Neural progenitor cell (in vitro differentiated cells): ENCODE measurements at regions not wholly inside any gene's neighbourhood (a gene's known extent, or its start where the extent isn't known, plus 50 kb on each side); places are given as distances from the start of the nearest gene placed in this dataset.

ENCODE experiments used
- DNase-seq: peaks from one replicate; pipeline ENCODE4 v3.0.0-alpha.2; 2016; ENCODE audit warnings: low spot score
- H2AFZ ChIP-seq: fragments of 200-600 bp; sonication (generic); replicated peaks from 2 replicates; pipeline ENCODE4 v1.6.1; 2016; ENCODE audit warnings: antibody characterized with exemption
- H3F3A ChIP-seq: fragments of 200-600 bp; sonication (generic); 2 replicates; pipeline ENCODE4 v1.6.1; 2016; ENCODE audit warnings: antibody characterized with exemption, low read depth
- H3K27ac ChIP-seq: fragments of 200-600 bp; sonication (generic); 2 replicates; pipeline ENCODE4 v1.5.1; 2016; ENCODE audit warnings: mild to moderate bottlenecking
- H3K27me3 ChIP-seq: fragments of 200-600 bp; sonication (generic); 2 replicates; pipeline ENCODE4 v1.6.1; 2016; ENCODE audit warnings: mild to moderate bottlenecking, moderate library complexity
- H3K36me3 ChIP-seq: fragments of 200-600 bp; sonication (generic); 2 replicates; pipeline ENCODE4 v1.5.1; 2016
- H3K4me1 ChIP-seq: fragments of 200-600 bp; sonication (generic); 2 replicates; pipeline ENCODE4 v1.6.1; 2016; ENCODE audit warnings: mixed run types
- H3K4me2 ChIP-seq: fragments of 200-600 bp; sonication (generic); 2 replicates; pipeline ENCODE4 v1.6.1; 2016
- H3K4me3 ChIP-seq: fragments of 200-600 bp; sonication (generic); 2 replicates; pipeline ENCODE4 v1.5.1; 2016
- H3K79me2 ChIP-seq: fragments of 200-600 bp; sonication (generic); 2 replicates; pipeline ENCODE4 v1.6.1; 2016; ENCODE audit warnings: low read depth
- H3K9ac ChIP-seq: fragments of 200-600 bp; sonication (generic); 2 replicates; pipeline ENCODE4 v1.6.1; 2016
- H3K9me3 ChIP-seq: fragments of 200-600 bp; sonication (generic); 2 replicates; pipeline ENCODE4 v1.5.1; 2016; ENCODE audit warnings: low read depth
- H4K20me1 ChIP-seq: fragments of 200-600 bp; sonication (generic); 2 replicates; pipeline ENCODE4 v1.6.1; 2016; ENCODE audit warnings: low read depth
- H3K27ac Mint-ChIP-seq: 3 replicates; pipeline ENCODE4 v1.8.0; 2021; ENCODE audit warnings: mixed read lengths
- H3K27me3 Mint-ChIP-seq: 2 replicates; pipeline ENCODE4 v1.8.0; 2022; ENCODE audit warnings: low read depth, mild to moderate bottlenecking, inconsistent platforms, moderate library complexity, mixed read lengths; ENCODE audit not compliant: insufficient read depth
- H3K36me3 Mint-ChIP-seq: 3 replicates; pipeline ENCODE4 v1.8.0; 2021; ENCODE audit warnings: mixed read lengths
- H3K4me1 Mint-ChIP-seq: 3 replicates; pipeline ENCODE4 v1.8.0; 2021; ENCODE audit warnings: mixed read lengths
- H3K4me3 Mint-ChIP-seq: 3 replicates; pipeline ENCODE4 v1.8.0; 2021; ENCODE audit warnings: mild to moderate bottlenecking, moderate library complexity, mixed read lengths
- H3K9me3 Mint-ChIP-seq: 3 replicates; pipeline ENCODE4 v1.8.0; 2020; ENCODE audit warnings: mixed read lengths
- EZH2 ChIP-seq: fragments of 200-600 bp; sonication (generic); IDR thresholded peaks from 2 replicates; pipeline ENCODE4 v1.6.1; 2017; ENCODE audit warnings: antibody characterized with exemption, mild to moderate bottlenecking, moderate library complexity
- EZH2phosphoT487 ChIP-seq: fragments of 200-600 bp; sonication (generic); IDR thresholded peaks from 2 replicates; pipeline ENCODE4 v1.6.1; 2017; ENCODE audit warnings: antibody characterized with exemption
- TF ChIP-seq, protein P1 (sequence below): fragments of 200-600 bp; sonication (generic); IDR thresholded peaks from 2 replicates; pipeline ENCODE4 v1.5.1; 2017; ENCODE audit warnings: antibody characterized with exemption, mild to moderate bottlenecking

DNA sequence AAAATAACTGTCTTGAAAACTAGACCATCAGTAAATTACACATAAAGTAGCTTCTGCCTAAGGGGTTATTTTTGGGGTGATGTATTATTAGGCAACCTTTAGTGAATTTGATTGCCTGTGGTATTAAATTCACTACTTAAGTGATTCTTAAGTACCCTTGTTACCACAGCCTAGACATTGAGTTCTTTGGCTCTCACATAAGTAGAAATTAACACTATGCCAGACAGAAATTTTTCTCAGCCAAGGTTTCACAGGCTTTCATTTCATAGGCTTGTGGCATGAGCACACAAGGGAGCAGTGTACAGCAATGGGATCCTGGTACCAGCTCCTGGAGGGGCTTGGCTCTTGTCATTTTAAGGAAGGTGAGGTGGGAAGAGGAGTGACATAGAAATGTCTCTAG, 218.5 kb downstream of the AASDHPPT start:
- TF ChIP-seq EZH2phosphoT487 (no peak), EZH2 (no peak)
- TF ChIP-seq, protein P1, sequence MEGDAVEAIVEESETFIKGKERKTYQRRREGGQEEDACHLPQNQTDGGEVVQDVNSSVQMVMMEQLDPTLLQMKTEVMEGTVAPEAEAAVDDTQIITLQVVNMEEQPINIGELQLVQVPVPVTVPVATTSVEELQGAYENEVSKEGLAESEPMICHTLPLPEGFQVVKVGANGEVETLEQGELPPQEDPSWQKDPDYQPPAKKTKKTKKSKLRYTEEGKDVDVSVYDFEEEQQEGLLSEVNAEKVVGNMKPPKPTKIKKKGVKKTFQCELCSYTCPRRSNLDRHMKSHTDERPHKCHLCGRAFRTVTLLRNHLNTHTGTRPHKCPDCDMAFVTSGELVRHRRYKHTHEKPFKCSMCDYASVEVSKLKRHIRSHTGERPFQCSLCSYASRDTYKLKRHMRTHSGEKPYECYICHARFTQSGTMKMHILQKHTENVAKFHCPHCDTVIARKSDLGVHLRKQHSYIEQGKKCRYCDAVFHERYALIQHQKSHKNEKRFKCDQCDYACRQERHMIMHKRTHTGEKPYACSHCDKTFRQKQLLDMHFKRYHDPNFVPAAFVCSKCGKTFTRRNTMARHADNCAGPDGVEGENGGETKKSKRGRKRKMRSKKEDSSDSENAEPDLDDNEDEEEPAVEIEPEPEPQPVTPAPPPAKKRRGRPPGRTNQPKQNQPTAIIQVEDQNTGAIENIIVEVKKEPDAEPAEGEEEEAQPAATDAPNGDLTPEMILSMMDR: no peak
- Mint-ChIP-seq H3K27ac (no peak overlapping the region), H3K27me3 (no peaks in the 10 kb centered on the region), H3K4me3 (no peak overlapping the region), H3K4me1 (peaks cover 3% of the 10 kb centered on the region), H3K36me3 (no peaks in the 10 kb centered on the region), H3K9me3 (peaks cover 3% of the 10 kb centered on the region)
- H3F3A ChIP-seq: no peaks in the 10 kb centered on the region
- no peaks in the 10 kb centered on the region for H3K4me1 ChIP-seq
- no peak overlapping the region for H3K4me2 ChIP-seq
- H2AFZ ChIP-seq: no peak overlapping the region
- H3K9me3 ChIP-seq: no peaks in the 10 kb centered on the region
- DNase-seq: no peak
- no peaks in the 10 kb centered on the region for H3K79me2 ChIP-seq
- H3K27me3 ChIP-seq: no peaks in the 10 kb centered on the region
- no peaks in the 10 kb centered on the region for H4K20me1 ChIP-seq
- H3K36me3 ChIP-seq: no peaks in the 10 kb centered on the region
- no peak overlapping the region for H3K27ac ChIP-seq
- H3K9ac ChIP-seq: no peak overlapping the region
- H3K4me3 ChIP-seq: no peak overlapping the region

DNA sequence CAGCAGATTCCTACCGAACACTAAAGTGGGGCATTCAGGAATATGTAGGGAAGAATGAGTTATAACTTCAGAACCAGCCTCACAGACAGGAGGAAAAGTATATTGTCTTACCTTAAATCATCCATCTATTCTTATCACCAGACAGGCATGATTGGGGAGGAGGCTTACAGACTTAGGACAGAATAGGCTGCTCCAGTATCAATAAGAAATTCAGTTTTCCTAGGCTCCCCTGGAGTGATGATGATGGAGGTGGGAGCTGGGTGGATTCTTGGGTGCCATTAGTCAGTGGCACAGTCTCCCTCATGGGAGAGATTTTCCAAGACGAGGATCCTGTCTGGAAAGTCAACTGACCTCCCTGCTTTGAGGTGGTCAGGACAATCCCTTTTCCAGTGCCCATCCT, 225.0 kb downstream of the AASDHPPT start:
- H3K9me3 ChIP-seq: no peaks in the 10 kb centered on the region

DNA sequence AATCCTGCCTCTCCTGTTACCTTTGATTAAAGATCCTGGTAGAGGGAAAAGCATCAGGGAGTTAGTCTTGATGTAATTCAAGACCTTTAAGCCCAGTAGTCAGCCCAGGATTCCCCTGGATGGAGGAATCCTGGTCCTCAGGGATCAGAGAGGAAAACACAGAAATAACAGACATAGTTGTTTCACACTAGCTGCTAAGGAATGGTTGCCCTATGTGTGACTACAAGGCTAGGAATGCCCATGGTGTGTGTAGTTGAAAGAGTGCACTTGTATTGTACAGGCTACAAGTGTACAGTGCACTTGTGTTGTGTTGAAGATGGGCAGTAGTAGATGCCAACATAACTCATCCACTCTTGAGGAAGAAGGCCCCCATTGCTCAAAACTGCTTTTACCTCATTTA, 226.8 kb downstream of the AASDHPPT start:
- no peak overlapping the region for H3K27ac ChIP-seq
- Mint-ChIP-seq H3K9me3 (peaks cover 4% of the 10 kb centered on the region), H3K4me1 (no peaks in the 10 kb centered on the region), H3K4me3 (no peak overlapping the region), H3K27ac (no peak overlapping the region), H3K27me3 (peaks cover 2% of the 10 kb centered on the region), H3K36me3 (no peaks in the 10 kb centered on the region)
- H3K4me1 ChIP-seq: no peaks in the 10 kb centered on the region
- DNase-seq: no peak
- no peaks in the 10 kb centered on the region for H3F3A ChIP-seq
- TF ChIP-seq EZH2phosphoT487 (no peak), EZH2 (no peak)
- TF ChIP-seq, protein P1: no peak
- no peak overlapping the region for H3K4me3 ChIP-seq
- H4K20me1 ChIP-seq: no peaks in the 10 kb centered on the region
- H3K36me3 ChIP-seq: no peaks in the 10 kb centered on the region
- no peak overlapping the region for H3K9ac ChIP-seq
- no peaks in the 10 kb centered on the region for H3K9me3 ChIP-seq
- no peaks in the 10 kb centered on the region for H3K79me2 ChIP-seq
- H2AFZ ChIP-seq: no peak overlapping the region
- no peak overlapping the region for H3K4me2 ChIP-seq
- H3K27me3 ChIP-seq: no peaks in the 10 kb centered on the region

More for the DNA sequence above, 225.0 kb downstream of the AASDHPPT start:
- Histone ChIP-seq H3F3A (no peaks in the 10 kb centered on the region), H3K36me3 (no peaks in the 10 kb centered on the region), H3K4me3 (no peak overlapping the region), H4K20me1 (no peaks in the 10 kb centered on the region), H3K9ac (no peak overlapping the region), H2AFZ (no peak overlapping the region), H3K27me3 (no peaks in the 10 kb centered on the region), H3K27ac (no peak overlapping the region), H3K4me1 (no peaks in the 10 kb centered on the region), H3K79me2 (no peaks in the 10 kb centered on the region), H3K4me2 (no peak overlapping the region)
- H3K27me3 Mint-ChIP-seq: peaks cover 2% of the 10 kb centered on the region
- TF ChIP-seq EZH2 (no peak), EZH2phosphoT487 (no peak)
- TF ChIP-seq, protein P1: no peak
- no peak for DNase-seq
- peaks cover 7% of the 10 kb centered on the region for H3K9me3 Mint-ChIP-seq
- no peaks in the 10 kb centered on the region for H3K36me3 Mint-ChIP-seq
- no peaks in the 10 kb centered on the region for H3K4me1 Mint-ChIP-seq
- H3K27ac Mint-ChIP-seq: no peak overlapping the region
- no peak overlapping the region for H3K4me3 Mint-ChIP-seq
